GM18951 (cell line): ENCODE measurements at regions not wholly inside any gene's neighbourhood (a gene's known extent, or its start where the extent isn't known, plus 50 kb on each side); places are given as distances from the start of the nearest gene placed in this dataset.

Experiments
- POLR2A ChIP-seq: IDR thresholded peaks from 4 replicates; pipeline ENCODE4 v1.6.1; 2011; ENCODE audit warnings: mild to moderate bottlenecking; ENCODE audit not compliant: insufficient read length, insufficient read depth; ENCODE audit errors: extremely low read depth
- in situ Hi-C: fragments of 300-500 bp; cut with MboI; formaldehyde crosslinking; loops from one replicate; pipeline ENCODE4 v1.12.0; 2022; ENCODE audit warnings: low sequenced_read_pairs, mixed read lengths, inconsistent platforms; ENCODE audit not compliant: unreplicated experiment

DNA sequence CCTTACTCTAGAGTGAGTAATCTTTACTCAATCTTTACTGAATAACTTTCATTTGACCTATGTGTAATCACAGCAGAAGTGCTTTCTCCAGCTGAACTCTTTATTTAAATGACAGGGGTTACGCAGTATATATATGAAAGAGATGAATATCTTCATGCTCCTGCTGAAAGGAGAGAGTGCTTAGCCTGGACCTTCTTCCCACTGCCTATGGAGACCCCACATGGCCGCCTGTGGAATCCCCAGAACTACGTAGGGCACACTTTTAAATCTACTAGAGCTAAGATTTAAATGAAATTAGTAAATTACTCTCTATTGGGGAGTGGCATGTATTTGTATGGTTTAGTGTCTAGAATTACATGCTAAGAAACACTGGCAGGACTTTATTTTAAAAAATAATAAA, 391.2 kb downstream of the ANKRD50 start:
- in situ Hi-C loops = no loop called here

DNA sequence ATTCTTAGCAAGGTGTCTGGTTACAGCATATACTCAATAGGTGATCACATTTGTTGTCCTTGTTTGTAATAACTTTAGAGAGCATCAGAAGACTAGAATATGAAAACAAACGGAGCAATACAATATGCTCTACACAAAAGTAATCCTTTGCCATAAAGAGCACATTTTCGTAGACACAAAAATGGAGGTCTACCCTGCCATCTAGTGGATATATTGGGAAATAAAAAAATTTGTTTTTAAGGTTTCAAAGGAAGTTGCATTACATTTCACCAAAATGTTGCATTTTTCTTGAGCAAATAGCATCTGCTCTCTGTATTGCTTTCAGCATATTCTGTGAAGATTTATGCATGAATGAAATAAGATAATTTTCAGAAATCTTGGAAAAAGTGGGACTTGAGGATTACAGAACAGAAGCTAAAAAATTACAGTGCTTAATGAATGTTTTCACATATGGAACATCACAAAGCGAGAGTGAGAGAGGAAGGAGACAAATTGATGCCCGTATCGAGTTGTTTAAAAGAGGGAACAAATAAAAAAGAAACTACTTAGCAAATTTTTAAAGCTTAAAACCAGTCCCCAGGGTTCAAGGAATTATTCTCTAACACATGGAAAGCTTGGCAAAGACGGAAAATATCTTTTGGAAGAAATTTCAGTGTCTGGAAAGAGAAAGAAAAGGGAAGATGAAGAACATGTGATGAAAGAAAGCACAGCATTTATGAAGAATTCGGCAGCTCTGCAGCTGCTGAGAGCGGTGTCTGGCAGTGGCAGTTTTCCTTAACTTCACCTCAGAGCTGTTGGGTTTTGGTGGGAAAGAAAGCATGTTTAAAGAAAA, 390.1 kb downstream of the ANKRD50 start:
- TF ChIP-seq POLR2A = no peak
- in situ Hi-C loops = no loop called here

More for the DNA sequence above, 391.2 kb downstream of the ANKRD50 start:
- TF ChIP-seq POLR2A = no peak

DNA sequence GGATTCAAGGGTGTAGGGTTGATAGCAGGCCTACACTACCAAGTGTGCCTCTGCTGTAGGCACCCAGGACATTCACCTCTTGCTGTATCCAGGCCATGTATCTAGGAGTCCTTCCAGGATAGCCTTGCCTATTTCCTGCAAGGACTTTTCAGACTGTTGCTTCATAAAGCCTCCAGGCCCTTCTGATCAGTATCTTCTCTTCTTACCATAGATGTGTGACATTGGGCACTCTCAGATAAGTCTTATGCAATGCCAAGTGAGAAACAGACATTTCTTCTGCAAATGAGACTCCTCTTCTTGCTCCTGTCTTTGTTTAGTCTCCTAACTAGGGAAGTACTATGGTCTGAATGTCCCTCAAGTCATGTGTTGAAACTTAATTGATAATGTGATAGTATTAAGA, 386.8 kb downstream of the ANKRD50 start:
- TF ChIP-seq POLR2A = no peak
- in situ Hi-C loops = no loop called here

DNA sequence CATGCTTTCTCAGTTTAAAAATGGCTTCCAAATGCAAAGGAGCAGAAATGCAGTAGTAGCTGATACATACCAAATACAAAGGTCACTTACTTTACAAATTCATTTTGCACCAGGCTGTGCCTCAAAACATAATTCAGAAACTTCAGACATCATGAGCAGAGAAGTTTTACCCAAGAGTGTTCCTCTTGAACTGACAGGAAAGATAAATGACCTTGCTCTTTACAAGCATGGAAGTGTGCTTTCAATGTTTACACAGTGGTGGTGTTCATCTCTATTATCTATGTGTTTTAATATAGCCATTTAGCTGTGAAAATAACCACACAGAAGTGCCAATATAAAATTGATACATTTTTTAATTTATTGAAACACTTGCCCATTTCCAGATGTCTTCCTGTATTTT, 383.4 kb downstream of the ANKRD50 start:
- in situ Hi-C loops = no loop called here

DNA sequence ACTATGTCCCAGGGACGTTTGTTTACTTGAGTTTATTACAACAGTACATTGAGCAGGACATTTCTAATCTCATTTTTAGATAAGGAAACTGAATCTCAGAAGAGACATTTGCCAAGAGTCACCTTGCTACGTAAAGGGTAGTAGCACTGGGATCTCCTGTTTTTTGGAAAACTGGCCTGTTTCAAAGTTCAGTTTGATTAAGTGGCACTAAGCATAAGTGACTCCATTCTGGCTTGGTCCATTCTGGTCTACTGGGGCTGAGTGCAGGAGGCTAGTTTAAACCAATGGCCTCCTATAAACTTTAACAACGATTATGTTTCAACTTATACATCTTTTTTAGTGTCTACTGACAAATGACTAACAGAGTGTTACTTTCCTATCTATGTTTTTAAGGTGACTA, 382.5 kb downstream of the ANKRD50 start:
- in situ Hi-C loops = no loop called here
- TF ChIP-seq POLR2A = no peak

More for the DNA sequence above, 383.4 kb downstream of the ANKRD50 start:
- no peak for TF ChIP-seq POLR2A

DNA sequence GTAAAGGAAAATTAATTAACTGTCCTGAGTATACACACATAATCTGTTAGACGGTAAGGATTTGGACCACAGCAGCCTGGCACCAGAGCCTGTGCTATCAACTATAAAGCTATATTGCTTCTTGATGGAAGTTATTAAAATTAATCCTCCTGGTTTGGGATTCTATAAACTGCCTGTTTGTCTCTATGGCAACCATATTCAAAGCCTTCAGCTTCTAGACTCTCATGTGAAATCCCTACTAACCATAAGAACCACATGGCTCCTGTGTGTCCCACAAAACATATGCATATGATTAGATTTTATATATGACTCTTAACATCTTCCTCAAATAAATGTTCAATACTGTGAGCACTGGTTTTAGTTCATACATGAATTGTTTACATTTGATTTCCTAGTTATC, 380.8 kb downstream of the ANKRD50 start:
- TF ChIP-seq POLR2A = no peak
- in situ Hi-C loops = no loop called here

DNA sequence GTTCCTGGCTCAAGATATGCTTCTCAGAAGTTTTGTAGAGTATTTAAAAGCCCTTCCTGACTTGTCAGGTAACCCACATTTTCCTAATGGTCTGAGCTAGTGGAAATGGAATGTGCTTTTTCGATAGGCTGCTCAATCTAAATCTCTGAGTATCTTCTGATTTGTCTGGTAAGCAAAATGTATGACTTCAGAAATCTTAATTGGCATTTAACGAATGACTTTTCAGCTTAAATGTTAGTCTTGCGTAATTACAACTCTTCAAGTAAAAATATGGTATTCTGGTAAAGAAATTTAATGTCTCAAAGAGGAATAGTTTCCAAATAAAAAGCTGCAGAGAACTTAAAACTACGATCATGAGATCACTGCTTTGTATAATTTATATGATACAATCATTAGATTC, 379.1 kb downstream of the ANKRD50 start:
- in situ Hi-C loops = no loop called here
- TF ChIP-seq POLR2A = no peak

DNA sequence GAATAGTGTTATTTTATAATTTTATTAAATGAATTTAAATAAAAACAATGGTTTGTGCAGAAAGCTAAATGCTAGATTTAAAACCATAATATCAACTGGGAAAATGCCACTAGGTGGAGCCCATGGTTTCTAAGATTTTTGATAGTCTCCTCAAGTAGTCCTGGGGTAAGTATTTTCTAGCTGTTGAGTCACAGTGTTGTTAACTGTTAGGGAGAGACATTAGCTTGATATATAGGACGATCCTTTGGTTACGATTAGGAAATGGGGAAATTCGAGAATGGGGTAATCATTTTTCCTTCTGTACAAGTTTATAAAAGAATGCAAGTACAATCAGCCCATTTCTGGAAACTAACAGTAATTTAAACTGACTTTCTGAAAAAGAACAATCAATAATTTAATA, 378.4 kb downstream of the ANKRD50 start:
- TF ChIP-seq POLR2A = no peak
- in situ Hi-C loops = no loop called here

DNA sequence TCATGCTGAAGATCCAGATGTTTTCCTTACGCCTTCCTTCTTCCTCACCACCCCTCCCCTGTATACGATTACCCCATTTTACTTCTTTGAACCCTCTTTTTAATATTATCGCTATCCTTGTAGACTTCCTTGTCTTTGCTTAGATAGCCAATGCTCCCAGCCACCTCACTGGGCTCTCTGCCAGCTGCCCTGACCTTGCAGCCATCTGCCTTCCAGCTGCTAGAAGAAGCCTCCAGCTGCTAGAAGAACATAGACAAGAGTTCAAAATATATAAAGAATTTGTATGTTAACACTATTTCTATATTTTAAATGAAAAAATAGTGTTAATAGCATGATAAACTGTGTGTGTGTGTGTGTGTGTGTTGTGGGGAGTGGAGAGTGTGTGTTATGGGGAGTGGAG, 374.7 kb downstream of the ANKRD50 start:
- in situ Hi-C loops = no loop called here

DNA sequence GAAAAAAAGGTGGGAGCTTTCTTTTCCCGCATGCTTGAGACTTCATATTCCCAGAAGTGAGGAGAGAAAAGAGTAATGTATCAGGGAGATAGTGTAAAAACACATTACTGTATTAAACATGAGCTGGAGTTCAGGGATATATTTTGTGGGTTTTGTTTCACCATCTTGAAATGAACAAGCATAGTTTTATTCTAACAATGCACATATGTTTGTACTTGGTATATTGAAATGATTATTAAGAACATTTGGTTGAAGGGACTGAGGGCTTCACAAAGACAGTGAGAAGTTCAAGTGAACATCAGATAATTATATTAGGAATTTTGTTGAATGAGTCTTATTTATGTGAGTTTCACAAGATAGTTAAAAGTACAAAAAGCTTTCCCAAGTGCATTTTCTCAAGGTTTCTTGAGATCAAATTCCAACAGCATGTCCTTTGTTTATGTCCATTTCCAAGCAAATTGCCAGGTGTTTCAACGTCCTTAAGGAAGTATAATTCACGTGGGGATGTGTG, 368.8 kb downstream of the ANKRD50 start:
- no peak for TF ChIP-seq POLR2A
- in situ Hi-C loops = no loop called here

More for the DNA sequence above, 374.7 kb downstream of the ANKRD50 start:
- TF ChIP-seq POLR2A = no peak

DNA sequence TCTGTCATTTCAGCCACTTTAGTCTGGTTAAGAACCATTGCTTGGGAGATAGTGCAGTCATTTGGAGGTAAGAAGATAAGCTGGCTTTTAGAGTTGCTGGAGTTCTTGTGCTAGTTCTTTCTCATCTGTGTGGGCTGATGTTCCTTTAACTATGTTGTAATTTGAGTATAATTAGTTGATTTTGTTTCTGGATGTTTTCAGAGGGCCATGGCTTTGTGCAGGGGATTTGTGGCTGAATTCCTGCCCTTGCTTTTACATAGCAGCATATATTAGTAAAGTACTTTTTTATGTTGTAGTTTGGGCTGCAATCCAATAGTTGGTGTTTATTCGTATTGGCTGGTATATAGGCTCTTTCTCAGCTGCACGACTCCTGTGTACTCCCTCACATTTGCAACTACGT, 339.6 kb downstream of the ANKRD50 start:
- in situ Hi-C loops = no loop called here

DNA sequence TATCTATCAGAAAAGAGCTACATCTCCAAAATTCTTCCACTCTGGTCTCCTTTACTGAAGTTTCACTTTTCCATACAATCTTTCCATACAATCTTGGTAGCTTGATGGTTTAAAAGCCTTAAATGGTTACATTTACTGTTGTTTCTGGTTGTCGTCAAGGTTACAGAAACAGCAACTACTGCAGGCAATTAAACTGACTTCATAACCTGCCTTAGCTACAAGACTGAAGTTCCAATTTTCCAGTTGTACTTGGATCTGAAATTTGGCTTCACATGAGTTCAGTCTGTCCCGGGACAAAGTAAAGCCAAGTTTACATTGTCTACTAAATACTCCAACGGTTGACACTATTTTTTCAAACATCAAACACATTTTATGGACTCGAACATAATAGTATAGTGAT, 326.4 kb downstream of the ANKRD50 start:
- no peak for TF ChIP-seq POLR2A
- in situ Hi-C loops = no loop called here

More for the DNA sequence above, 339.6 kb downstream of the ANKRD50 start:
- no peak for TF ChIP-seq POLR2A

DNA sequence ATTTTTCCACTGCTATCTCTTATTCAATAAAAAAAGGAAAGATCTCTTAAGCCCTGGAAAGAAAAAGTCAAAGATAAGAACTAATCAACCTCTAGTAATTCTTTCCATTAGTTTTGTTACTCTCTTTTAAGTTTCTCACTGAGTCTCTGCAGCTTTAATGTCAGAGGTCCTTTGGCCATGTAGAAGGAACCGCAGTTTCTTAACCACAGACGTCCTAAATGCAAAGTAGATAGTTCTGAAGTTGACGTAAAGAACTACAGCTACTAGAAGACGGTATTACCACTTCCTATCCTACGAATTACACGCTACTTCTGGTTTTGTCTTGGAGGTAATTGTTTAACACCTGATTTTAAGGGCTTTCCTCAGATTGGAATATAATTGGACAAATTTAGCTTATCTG, 325.9 kb downstream of the ANKRD50 start:
- in situ Hi-C loops = no loop called here

DNA sequence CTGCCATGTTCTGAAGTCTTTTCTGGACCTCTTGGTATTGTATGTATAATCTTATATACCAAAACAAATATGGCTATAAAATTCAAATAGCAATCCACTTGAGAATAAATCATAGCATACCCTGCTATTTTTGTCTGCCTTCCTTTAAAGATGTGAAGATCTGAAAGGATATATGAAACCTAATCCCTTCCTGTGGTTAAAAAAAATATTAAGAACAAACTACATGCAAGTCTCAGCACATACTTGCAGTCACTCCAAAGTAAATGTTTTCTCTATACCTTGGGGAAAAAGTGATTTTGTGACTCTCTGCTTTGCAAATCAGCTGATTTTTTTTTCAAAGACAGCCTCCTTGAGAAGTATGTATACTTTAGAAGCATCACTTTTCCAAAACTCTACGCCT, 322.9 kb downstream of the ANKRD50 start:
- in situ Hi-C loops = no loop called here
- no peak for TF ChIP-seq POLR2A

More for the DNA sequence above, 325.9 kb downstream of the ANKRD50 start:
- TF ChIP-seq POLR2A = no peak
